Lung (tissue), 11 donors: ENCODE measurements at regions not wholly inside any gene's neighbourhood (a gene's known extent, or its start where the extent isn't known, plus 50 kb on each side); places are given as distances from the start of the nearest gene placed in this dataset.

Source experiments
- ATAC-seq: fragments of 200-7000 bp; cut with Tn5 transposase; one replicate; pipeline ENCODE4 v1.9.1; 2020; ENCODE audit warnings: moderate number of reproducible peaks; ENCODE audit not compliant: insufficient read depth, low FRiP score
- DNase-seq, 3 donors: peaks; one replicate each; pipeline ENCODE4 v3.0.0-alpha.2; 2013 to 2017
- H3K27ac ChIP-seq, 2 donors: one replicate each; pipeline ENCODE4 v1.5.1; 2013; ENCODE audit warnings: mild to moderate bottlenecking in 2 of 2, moderate library complexity in 2 of 2, control low read depth in 1 of 2, inconsistent platforms in 1 of 2, low read depth in 1 of 2, low read length in 1 of 2
- H3K27me3 ChIP-seq, 3 donors: one replicate each; pipeline ENCODE4 v1.5.1; 2013; ENCODE audit warnings: low read length in 2 of 3; ENCODE audit not compliant: control insufficient read depth in 3 of 3, insufficient read depth in 3 of 3
- H3K36me3 ChIP-seq, 4 donors: one replicate each; pipeline ENCODE4 v1.5.1; 2013; ENCODE audit warnings: low read length in 4 of 4, mild to moderate bottlenecking in 1 of 4, moderate library complexity in 1 of 4; ENCODE audit not compliant: control insufficient read depth in 4 of 4, insufficient read depth in 4 of 4
- H3K4me1 ChIP-seq, 5 donors: one replicate each; pipeline ENCODE4 v1.5.1; 2013; ENCODE audit warnings: low read length in 5 of 5, mild to moderate bottlenecking in 2 of 5, moderate library complexity in 1 of 5; ENCODE audit not compliant: control insufficient read depth in 5 of 5, insufficient read depth in 5 of 5
- H3K4me3 ChIP-seq: one replicate; pipeline ENCODE4 v1.5.1; 2013; ENCODE audit warnings: mild to moderate bottlenecking, control low read depth, moderate library complexity
- H3K9ac ChIP-seq, 2 donors: one replicate each; pipeline ENCODE4 v1.5.1; 2013; ENCODE audit warnings: low read length in 2 of 2, control low read depth in 1 of 2; ENCODE audit not compliant: insufficient read depth in 1 of 2
- H3K9me3 ChIP-seq, 4 donors: one replicate each; pipeline ENCODE4 v1.5.1; 2013; ENCODE audit warnings: low read length in 3 of 4, mild to moderate bottlenecking in 1 of 4, moderate library complexity in 1 of 4; ENCODE audit not compliant: control insufficient read depth in 4 of 4, insufficient read depth in 3 of 4
- CTCF ChIP-seq: IDR thresholded peaks from 2 replicates; pipeline ENCODE4 v1.5.1; 2012; ENCODE audit warnings: mild to moderate bottlenecking; ENCODE audit errors: control extremely low read depth, extremely low read depth
- WGBS, 2 donors: extraction: QIAGEN DNeasy Blood & Tissue Kit; methylation state at CpG; one replicate each; pipeline ENCODE4 v1.1.7; 2013; 5-methylcytosine and 5-hydroxymethylcytosine counted together
- donor health status: control.
- donor health status: control.
- donor health status: Bipolar disorder and iron deficiency.
- donor health status: healthy.
- donor health status: DM: yes; HTN: yes; CAD: no.

- Histone ChIP-seq H3K9me3 (no peaks in the 10 kb centered on the region), H3K36me3 (no peaks in the 10 kb centered on the region), H3K27me3 (peaks cover 3 to 47% (median 41%) of the 10 kb centered on the region in 3 donors), H3K4me1 (peaks cover 0 to 8% (median 7%) of the 10 kb centered on the region in 5 donors), H3K9ac (peak overlapping the region in 1 of 2 donors; percentile 16), H3K27ac (peak overlapping the region in 1 of 2 donors; percentile 71), H3K4me3 (no peak overlapping the region)
- TF ChIP-seq CTCF = no peak
- DNase-seq (peak; percentile 33 to 49 (median 45)), ATAC-seq (no peak)
- WGBS, 2 donors = 1 to 2% methylated on average over 55 to 58 of the region's 58 CpGs
These were observed 71.9 kb upstream of the GRAMD1B start for GRCh38 chr11:123357990-123358827.

GRCh38 chr11:123357353-123357989 is 72.6 kb upstream of the GRAMD1B start:
- peaks cover 0 to 6% (median 3%) of the 10 kb centered on the region in 5 donors for H3K4me1 ChIP-seq
- H3K9ac ChIP-seq = no peak overlapping the region
- H3K27me3 ChIP-seq = peaks cover 3 to 47% (median 41%) of the 10 kb centered on the region in 3 donors
- H3K9me3 ChIP-seq = no peaks in the 10 kb centered on the region
- no peak for TF ChIP-seq CTCF
- H3K4me3 ChIP-seq = no peak overlapping the region
- 53 to 59% methylated on average over 9 of the region's 9 CpGs for WGBS, 2 donors
- peak overlapping the region in 1 of 2 donors; percentile 71 for H3K27ac ChIP-seq
- DNase-seq (no peak), ATAC-seq (no peak)
- H3K36me3 ChIP-seq = no peaks in the 10 kb centered on the region

GRCh38 chr11:123356539-123356938 is 73.5 kb upstream of the GRAMD1B start:
- H3K4me1 ChIP-seq = peaks cover 0 to 12% (median 3%) of the 10 kb centered on the region in 5 donors
- H3K9ac ChIP-seq = no peak overlapping the region
- no peak for TF ChIP-seq CTCF
- H3K27ac ChIP-seq = no peak overlapping the region
- no peak for ATAC-seq
- H3K9me3 ChIP-seq = no peaks in the 10 kb centered on the region
- H3K4me3 ChIP-seq = no peak overlapping the region
- 89 to 94% methylated on average over 7 of the region's 7 CpGs for WGBS, 2 donors
- DNase-seq = no peak
- peaks cover 3 to 41% (median 35%) of the 10 kb centered on the region in 3 donors for H3K27me3 ChIP-seq
- H3K36me3 ChIP-seq = no peaks in the 10 kb centered on the region
